K562 (cell line): ENCODE measurements at regions not wholly inside any gene's neighbourhood (a gene's known extent, or its start where the extent isn't known, plus 50 kb on each side); places are given as distances from the start of the nearest gene placed in this dataset.

Experiments
- ARID3A ChIP-seq: IDR thresholded peaks from 2 replicates; pipeline ENCODE4 v1.6.1; 2012; ENCODE audit warnings: low read depth, low read length, improper control_type of control experiment, borderline replicate concordance
- CXXC5 ChIP-seq: fragments of 250-450 bp; sonication (Bioruptor Pico); IDR thresholded peaks from 2 replicates; pipeline ENCODE4 v1.8.0; 2022; ENCODE audit warnings: inconsistent platforms, mild to moderate bottlenecking, moderate library complexity
- FOXK2 ChIP-seq, 2 experiments: fragments of 450-650 bp; IDR thresholded peaks in 1 of 2; conservative IDR thresholded peaks in 1 of 2; 2 replicates each; pipeline ENCODE4 v1.6.1; 2016; ENCODE audit warnings: low read depth in 2 of 2, mild to moderate bottlenecking in 1 of 2
- GTF2F1 ChIP-seq: IDR thresholded peaks from 2 replicates; pipeline ENCODE4 v1.6.1; 2011; ENCODE audit warnings: low read depth, low read length, improper control_type of control experiment
- HMGN3 ChIP-seq: IDR thresholded peaks from 2 replicates; pipeline ENCODE4 v1.6.1; 2011; ENCODE audit warnings: borderline replicate concordance, low read depth, mild to moderate bottlenecking, mixed read lengths, low read length; ENCODE audit not compliant: insufficient read length; ENCODE audit errors: extremely low read depth
- IFI16 ChIP-seq: fragments of 250-450 bp; sonication (Bioruptor Pico); IDR thresholded peaks from 2 replicates; pipeline ENCODE4 v2.1.2; 2022; ENCODE audit warnings: mild to moderate bottlenecking, inconsistent platforms
- KDM1A ChIP-seq, 2 experiments: fragments of 450-650 bp; IDR thresholded peaks; 2 replicates each; pipeline ENCODE4 v1.6.1; 2016; ENCODE audit warnings: mild to moderate bottlenecking in 2 of 2
- KDM2B ChIP-seq: fragments of 250-450 bp; sonication (Bioruptor Pico); IDR thresholded peaks from 2 replicates; pipeline ENCODE4 v1.8.0; 2021; ENCODE audit warnings: mild to moderate bottlenecking, moderate library complexity
- NUFIP1 ChIP-seq: fragments of 450-650 bp; IDR thresholded peaks from 2 replicates; pipeline ENCODE4 v1.6.1; 2018; ENCODE audit not compliant: partially characterized antibody
- PHF8 ChIP-seq: fragments of 200-600 bp; sonication (generic); IDR thresholded peaks from 2 replicates; pipeline ENCODE4 v1.6.1; 2012; ENCODE audit warnings: mixed run types, mild to moderate bottlenecking, inconsistent platforms, low read length, moderate library complexity, borderline replicate concordance
- RAD21 ChIP-seq, 2 experiments: fragments of 250-450 bp in 1 of 2; fragments of 450-650 bp in 1 of 2; sonication (Bioruptor Pico) in 1 of 2; formaldehyde crosslinking in 1 of 2; IDR thresholded peaks in 1 of 2; conservative IDR thresholded peaks in 1 of 2; 2 replicates each; pipeline versions ENCODE4 v1.4.0 to v1.8.0; 2020 to 2022; ENCODE audit warnings: mild to moderate bottlenecking in 2 of 2, moderate library complexity in 1 of 2
- RBBP5 ChIP-seq: fragments of 200-600 bp; sonication (generic); IDR thresholded peaks from 2 replicates; pipeline ENCODE4 v1.6.1; 2012; ENCODE audit warnings: borderline replicate concordance, mild to moderate bottlenecking, low read length, control low read depth, inconsistent platforms; ENCODE audit not compliant: insufficient read depth, poor library complexity, severe bottlenecking
- RCOR1 ChIP-seq, 2 experiments: IDR thresholded peaks; 2 replicates each; pipeline ENCODE4 v1.6.1; 2012; ENCODE audit warnings: low read depth in 2 of 2, low read length in 2 of 2, borderline replicate concordance in 1 of 2, improper control_type of control experiment in 1 of 2
- SMC3 ChIP-seq: conservative IDR thresholded peaks from 2 replicates; pipeline ENCODE4 v1.6.1; 2011; ENCODE audit warnings: low read depth, low read length, improper control_type of control experiment; ENCODE audit not compliant: insufficient read depth
- TFAM ChIP-seq: fragments of 250-450 bp; sonication (Bioruptor Pico); conservative IDR thresholded peaks from 2 replicates; pipeline ENCODE4 v1.5.0; 2021; ENCODE audit warnings: mild to moderate bottlenecking, moderate library complexity
- XRCC5 ChIP-seq: fragments of 200-400 bp; formaldehyde crosslinking; IDR thresholded peaks from 2 replicates; pipeline ENCODE4 v1.6.1; 2017; ENCODE audit warnings: low read depth, mild to moderate bottlenecking, low read length
- ZNF12 ChIP-seq: sonication (generic); formaldehyde crosslinking; IDR thresholded peaks from 2 replicates; pipeline ENCODE4 v1.4.0; 2020; ENCODE audit warnings: mild to moderate bottlenecking, missing genetic modification reagents
- ZNF23 ChIP-seq: fragments of 250-450 bp; sonication (Bioruptor Pico); IDR thresholded peaks from 2 replicates; pipeline ENCODE4 v1.4.0; 2020; ENCODE audit warnings: mild to moderate bottlenecking
- ZNF561 ChIP-seq: fragments of 450-650 bp; formaldehyde crosslinking; conservative IDR thresholded peaks from 2 replicates; pipeline ENCODE4 v1.4.0; 2020; ENCODE audit warnings: mild to moderate bottlenecking, moderate library complexity
- ZNF584 ChIP-seq: fragments of 200-800 bp; sonication (Bioruptor generic); IDR thresholded peaks from 2 replicates; pipeline ENCODE4 v1.6.1; 2016; ENCODE audit warnings: low read depth, mild to moderate bottlenecking, missing genetic modification characterization, missing compliant biosample characterization
- ZNF740 ChIP-seq, 3 experiments: fragments of 200-800 bp in 1 of 3; sonication (Bioruptor generic) in 1 of 3; sonication (generic) in 1 of 3; formaldehyde crosslinking in 1 of 3; IDR thresholded peaks; 2 replicates each; pipeline versions ENCODE4 v1.6.1 to v1.8.0; 2016 to 2022; ENCODE audit warnings: mild to moderate bottlenecking in 2 of 3, missing compliant biosample characterization in 2 of 3, missing genetic modification characterization in 2 of 3, missing genetic modification reagents in 1 of 3
- TF ChIP-seq, protein P1 (sequence below): fragments of 250-450 bp; sonication (Bioruptor Pico); IDR thresholded peaks from 2 replicates; pipeline ENCODE4 v1.5.0; 2021
- TF ChIP-seq, protein P2 (sequence below): fragments of 200-800 bp; sonication (Bioruptor generic); IDR thresholded peaks from 2 replicates; pipeline ENCODE4 v1.6.1; 2017; ENCODE audit warnings: missing genetic modification characterization, missing compliant biosample characterization

DNA sequence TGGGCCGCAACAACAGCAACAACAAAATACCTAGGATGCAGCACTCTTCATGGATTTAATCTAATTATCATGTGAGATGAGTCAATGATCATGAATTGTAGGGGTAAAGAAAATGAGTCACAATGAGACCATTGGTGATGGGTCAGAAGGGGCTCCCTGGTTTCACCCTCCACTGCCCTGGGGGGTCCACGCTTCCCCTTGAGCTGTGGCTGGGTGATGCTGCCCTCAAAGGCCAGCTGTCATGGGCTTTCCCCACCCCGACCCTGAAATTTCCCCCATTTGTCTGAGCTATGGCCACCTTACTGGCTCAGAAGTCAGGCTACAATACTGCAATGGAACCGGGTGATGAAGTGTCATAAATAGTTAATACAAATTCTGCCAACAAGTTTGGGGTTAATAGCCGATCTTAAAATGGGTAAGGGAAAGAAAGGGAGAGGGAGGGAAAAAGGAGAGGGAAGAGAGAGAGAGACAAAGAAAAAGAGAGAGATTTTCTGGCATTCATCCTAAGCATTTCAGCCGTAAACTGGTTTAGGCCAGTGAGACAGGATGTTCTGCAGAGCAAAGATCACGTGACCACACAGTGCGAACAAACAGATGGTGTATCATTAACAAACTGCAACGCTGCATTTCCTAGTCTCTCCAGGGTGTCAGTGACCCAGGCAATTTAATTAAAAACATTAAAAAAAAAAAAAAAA lies 143.4 kb upstream of the ERRFI1 start (continued):
- TF ChIP-seq IFI16 (CRISPR knock-in tag) (no peak), FOXK2 (conservative IDR thresholded peaks at IDR 0.05 in 1 of 2, IDR thresholded peaks at IDR 0.05 in 1 of 2; ENCODE audit: low read depth in 2 of 2) (peak in 1 of 2 experiments; percentile 59; a peak in 1 of 4 replicates), NUFIP1 (no peak), RBBP5 (no peak), TFAM (CRISPR knock-in tag) (no peak), ZNF12 (CRISPR knock-in tag) (no peak), ZNF740 (CRISPR knock-in tag; IDR thresholded peaks at IDR 0.05) (no peak), ZNF740 (tag; IDR thresholded peaks at IDR 0.05) (no peak), ZNF584 (CRISPR knock-in tag) (peak; percentile 86), PHF8 (no peak), ZNF561 (CRISPR knock-in tag) (no peak), HMGN3 (no peak), RAD21 (CRISPR knock-in tag; conservative IDR thresholded peaks at IDR 0.05 in 1 of 2, IDR thresholded peaks at IDR 0.05 in 1 of 2) (no peak), ARID3A (no peak), ZNF23 (no peak), KDM2B (CRISPR knock-in tag) (no peak), CXXC5 (CRISPR knock-in tag) (peak; percentile 61), SMC3 (no peak), RCOR1 (IDR thresholded peaks at IDR 0.05; ENCODE audit: borderline replicate concordance in 1 of 2, low read depth in 2 of 2, low read length in 2 of 2) (0 out of 4 replicates have a peak, but pooled peaks of 1 of the 2 experiments have one; percentile 14), XRCC5 (no peak), GTF2F1 (no peak), KDM1A (IDR thresholded peaks at IDR 0.05) (no peak)
- TF ChIP-seq, protein P1, sequence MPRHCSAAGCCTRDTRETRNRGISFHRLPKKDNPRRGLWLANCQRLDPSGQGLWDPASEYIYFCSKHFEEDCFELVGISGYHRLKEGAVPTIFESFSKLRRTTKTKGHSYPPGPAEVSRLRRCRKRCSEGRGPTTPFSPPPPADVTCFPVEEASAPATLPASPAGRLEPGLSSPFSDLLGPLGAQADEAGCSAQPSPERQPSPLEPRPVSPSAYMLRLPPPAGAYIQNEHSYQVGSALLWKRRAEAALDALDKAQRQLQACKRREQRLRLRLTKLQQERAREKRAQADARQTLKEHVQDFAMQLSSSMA (CRISPR knock-in tag), result no peak
- TF ChIP-seq, protein P2, sequence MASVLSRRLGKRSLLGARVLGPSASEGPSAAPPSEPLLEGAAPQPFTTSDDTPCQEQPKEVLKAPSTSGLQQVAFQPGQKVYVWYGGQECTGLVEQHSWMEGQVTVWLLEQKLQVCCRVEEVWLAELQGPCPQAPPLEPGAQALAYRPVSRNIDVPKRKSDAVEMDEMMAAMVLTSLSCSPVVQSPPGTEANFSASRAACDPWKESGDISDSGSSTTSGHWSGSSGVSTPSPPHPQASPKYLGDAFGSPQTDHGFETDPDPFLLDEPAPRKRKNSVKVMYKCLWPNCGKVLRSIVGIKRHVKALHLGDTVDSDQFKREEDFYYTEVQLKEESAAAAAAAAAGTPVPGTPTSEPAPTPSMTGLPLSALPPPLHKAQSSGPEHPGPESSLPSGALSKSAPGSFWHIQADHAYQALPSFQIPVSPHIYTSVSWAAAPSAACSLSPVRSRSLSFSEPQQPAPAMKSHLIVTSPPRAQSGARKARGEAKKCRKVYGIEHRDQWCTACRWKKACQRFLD (CRISPR knock-in tag), result peak; percentile 28; the same call in 1 of the 2 replicates
